Tibial nerve (tissue), 4 donors: ENCODE measurements at regions not wholly inside any gene's neighbourhood (a gene's known extent, or its start where the extent isn't known, plus 50 kb on each side); places are given as distances from the start of the nearest gene placed in this dataset.

Source experiments
- DNase-seq, 2 donors: peaks; one replicate each; pipeline ENCODE4 v3.0.0-alpha.2; 2019; ENCODE audit warnings: low spot score in 2 of 2
- H3K27ac ChIP-seq, 4 donors: fragments of 200-600 bp; sonication (generic) in 3 of 4; one replicate each; pipeline ENCODE4 v1.5.1; 2017 to 2019; ENCODE audit warnings: mild to moderate bottlenecking in 1 of 4
- H3K27me3 ChIP-seq, 2 donors: fragments of 200-600 bp; sonication (generic) in 1 of 2; one replicate each; pipeline versions ENCODE4 v1.5.1 to v1.6.0; 2017 to 2019
- H3K36me3 ChIP-seq, 3 donors: fragments of 200-600 bp; sonication (generic); one replicate each; pipeline ENCODE4 v1.5.1; 2018 to 2019
- H3K4me1 ChIP-seq, 4 donors: fragments of 200-600 bp; sonication (generic) in 3 of 4; one replicate each; pipeline ENCODE4 v1.5.1; 2017 to 2019
- H3K4me3 ChIP-seq, 4 donors: fragments of 200-600 bp; sonication (generic) in 3 of 4; one replicate each; pipeline ENCODE4 v1.5.1; 2017 to 2019; ENCODE audit warnings: mild to moderate bottlenecking in 1 of 4, moderate library complexity in 1 of 4
- H3K9me3 ChIP-seq, 4 donors: fragments of 200-600 bp; sonication (generic) in 3 of 4; one replicate each; pipeline ENCODE4 v1.5.1; 2017 to 2019
- EP300 ChIP-seq, 2 donors: sonication (generic); formaldehyde crosslinking; IDR thresholded peaks; one replicate each; pipeline ENCODE4 v1.6.1; 2017; ENCODE audit warnings: antibody characterized with exemption in 2 of 2, mild to moderate bottlenecking in 1 of 2
- POLR2A ChIP-seq, 2 donors: fragments of 450-650 bp; IDR thresholded peaks; one replicate each; pipeline ENCODE4 v1.6.1; 2017; ENCODE audit warnings: antibody characterized with exemption in 2 of 2, mild to moderate bottlenecking in 2 of 2, moderate library complexity in 2 of 2
- WGBS, 2 donors: methylation state at CpG; one replicate each; pipeline ENCODE4 v1.1.5; 2018; 5-methylcytosine and 5-hydroxymethylcytosine counted together
- TF ChIP-seq, protein P1 (sequence below), 5 experiments: fragments of 200-600 bp in 3 of 5; fragments of 450-650 bp in 2 of 5; sonication (generic) in 3 of 5; IDR thresholded peaks; one replicate each; pipeline ENCODE4 v1.5.1; 2016 to 2019; ENCODE audit warnings: antibody characterized with exemption in 5 of 5, mild to moderate bottlenecking in 3 of 5, moderate library complexity in 2 of 5

DNA sequence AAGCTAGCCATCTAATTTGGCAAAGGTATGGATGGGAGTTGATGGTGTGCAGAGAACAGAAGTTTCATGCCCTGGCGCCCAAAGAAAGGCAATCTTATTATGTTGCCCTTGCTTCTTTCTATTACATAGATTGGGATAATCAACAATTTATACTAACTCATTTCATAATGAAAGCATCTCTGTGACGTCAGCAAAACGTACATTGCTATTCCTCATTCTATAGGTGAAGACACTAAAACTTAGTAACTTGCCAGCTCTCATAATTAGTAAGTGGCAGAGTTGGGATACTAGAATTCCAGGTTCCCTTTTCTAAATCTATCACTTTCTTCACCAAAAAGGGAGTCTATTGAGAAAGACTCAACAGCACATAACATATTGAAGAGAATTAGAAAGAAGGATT is 374.8 kb downstream of the NR2F1-AS1 start:
- no peak for DNase-seq
- H3K4me3 ChIP-seq: no peak overlapping the region
- no peak overlapping the region for H3K27ac ChIP-seq
- H3K36me3 ChIP-seq: no peaks in the 10 kb centered on the region
- TF ChIP-seq EP300 (IDR thresholded peaks at IDR 0.05) (no peak), POLR2A (IDR thresholded peaks at IDR 0.05) (no peak)
- TF ChIP-seq, protein P1, sequence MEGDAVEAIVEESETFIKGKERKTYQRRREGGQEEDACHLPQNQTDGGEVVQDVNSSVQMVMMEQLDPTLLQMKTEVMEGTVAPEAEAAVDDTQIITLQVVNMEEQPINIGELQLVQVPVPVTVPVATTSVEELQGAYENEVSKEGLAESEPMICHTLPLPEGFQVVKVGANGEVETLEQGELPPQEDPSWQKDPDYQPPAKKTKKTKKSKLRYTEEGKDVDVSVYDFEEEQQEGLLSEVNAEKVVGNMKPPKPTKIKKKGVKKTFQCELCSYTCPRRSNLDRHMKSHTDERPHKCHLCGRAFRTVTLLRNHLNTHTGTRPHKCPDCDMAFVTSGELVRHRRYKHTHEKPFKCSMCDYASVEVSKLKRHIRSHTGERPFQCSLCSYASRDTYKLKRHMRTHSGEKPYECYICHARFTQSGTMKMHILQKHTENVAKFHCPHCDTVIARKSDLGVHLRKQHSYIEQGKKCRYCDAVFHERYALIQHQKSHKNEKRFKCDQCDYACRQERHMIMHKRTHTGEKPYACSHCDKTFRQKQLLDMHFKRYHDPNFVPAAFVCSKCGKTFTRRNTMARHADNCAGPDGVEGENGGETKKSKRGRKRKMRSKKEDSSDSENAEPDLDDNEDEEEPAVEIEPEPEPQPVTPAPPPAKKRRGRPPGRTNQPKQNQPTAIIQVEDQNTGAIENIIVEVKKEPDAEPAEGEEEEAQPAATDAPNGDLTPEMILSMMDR (IDR thresholded peaks at IDR 0.05): no peak
- 88 to 96% methylated on average over 3 of the region's 3 CpGs for WGBS, 2 donors
- peaks cover 0 to 4% (median 0%) of the 10 kb centered on the region in 4 donors for H3K4me1 ChIP-seq
- H3K9me3 ChIP-seq: no peaks in the 10 kb centered on the region
- no peaks in the 10 kb centered on the region for H3K27me3 ChIP-seq

DNA sequence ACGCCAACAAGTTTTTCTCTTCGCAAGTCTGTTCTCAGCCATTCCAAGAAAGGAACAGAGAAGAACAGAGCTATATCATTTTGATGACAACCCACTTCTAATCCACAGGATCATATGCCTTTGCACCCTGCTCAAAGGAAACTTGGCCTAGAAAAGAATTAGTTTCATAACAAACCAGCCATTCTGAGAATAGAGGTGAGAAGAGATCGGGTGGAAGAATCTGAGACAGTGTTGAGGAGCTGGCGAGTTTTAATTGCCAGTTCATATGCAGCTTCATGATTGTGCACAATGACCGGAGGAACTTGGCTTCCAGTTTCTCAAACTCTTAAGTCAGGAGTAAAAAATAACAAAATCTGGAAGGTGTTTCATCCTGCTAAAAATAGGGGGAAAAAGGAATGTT is 380.0 kb downstream of the NR2F1-AS1 start:
- no peak for TF ChIP-seq EP300 (IDR thresholded peaks at IDR 0.05)
- no peak for TF ChIP-seq POLR2A (IDR thresholded peaks at IDR 0.05)
- 74 to 76% methylated on average over 5 of the region's 5 CpGs for WGBS, 2 donors
- no peaks in the 10 kb centered on the region for H3K36me3 ChIP-seq
- no peak overlapping the region for H3K4me3 ChIP-seq
- H3K9me3 ChIP-seq: no peaks in the 10 kb centered on the region
- no peaks in the 10 kb centered on the region for H3K27me3 ChIP-seq
- DNase-seq: no peak
- no peak overlapping the region for H3K27ac ChIP-seq
- H3K4me1 ChIP-seq: peaks cover 0 to 12% (median 2%) of the 10 kb centered on the region in 4 donors

DNA sequence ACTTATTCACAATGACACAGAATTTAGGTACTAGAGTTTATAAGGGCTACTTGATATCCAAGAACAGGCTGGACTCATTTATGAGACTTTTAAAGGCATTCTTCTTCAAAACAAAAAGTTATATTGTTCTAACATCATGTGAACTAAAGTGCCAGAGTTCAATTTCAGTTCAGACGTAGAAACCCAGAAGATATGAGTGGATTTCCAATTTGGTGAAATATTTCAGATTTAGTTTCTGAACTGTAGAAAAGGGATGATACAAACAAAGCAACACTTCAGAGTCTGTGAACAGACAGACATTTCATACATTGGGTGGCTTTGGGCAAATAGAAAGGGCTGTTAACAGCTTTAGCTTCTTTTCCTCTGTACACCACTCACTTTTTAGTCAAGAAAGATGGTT is 384.0 kb downstream of the NR2F1-AS1 start:
- TF ChIP-seq, protein P1 (IDR thresholded peaks at IDR 0.05): no peak
- TF ChIP-seq POLR2A (IDR thresholded peaks at IDR 0.05): no peak
- TF ChIP-seq EP300 (IDR thresholded peaks at IDR 0.05): no peak
- no peaks in the 10 kb centered on the region for H3K9me3 ChIP-seq
- peak overlapping the region in 2 of 4 donors; percentile 66 to 75 for H3K27ac ChIP-seq
- DNase-seq: no peak
- no peaks in the 10 kb centered on the region for H3K36me3 ChIP-seq
- H3K27me3 ChIP-seq: no peaks in the 10 kb centered on the region
- H3K4me1 ChIP-seq: peaks cover 0 to 37% (median 12%) of the 10 kb centered on the region in 4 donors
- no peak overlapping the region for H3K4me3 ChIP-seq
- 21 to 37% methylated on average over 1 of the region's 1 CpG for WGBS, 2 donors

DNA sequence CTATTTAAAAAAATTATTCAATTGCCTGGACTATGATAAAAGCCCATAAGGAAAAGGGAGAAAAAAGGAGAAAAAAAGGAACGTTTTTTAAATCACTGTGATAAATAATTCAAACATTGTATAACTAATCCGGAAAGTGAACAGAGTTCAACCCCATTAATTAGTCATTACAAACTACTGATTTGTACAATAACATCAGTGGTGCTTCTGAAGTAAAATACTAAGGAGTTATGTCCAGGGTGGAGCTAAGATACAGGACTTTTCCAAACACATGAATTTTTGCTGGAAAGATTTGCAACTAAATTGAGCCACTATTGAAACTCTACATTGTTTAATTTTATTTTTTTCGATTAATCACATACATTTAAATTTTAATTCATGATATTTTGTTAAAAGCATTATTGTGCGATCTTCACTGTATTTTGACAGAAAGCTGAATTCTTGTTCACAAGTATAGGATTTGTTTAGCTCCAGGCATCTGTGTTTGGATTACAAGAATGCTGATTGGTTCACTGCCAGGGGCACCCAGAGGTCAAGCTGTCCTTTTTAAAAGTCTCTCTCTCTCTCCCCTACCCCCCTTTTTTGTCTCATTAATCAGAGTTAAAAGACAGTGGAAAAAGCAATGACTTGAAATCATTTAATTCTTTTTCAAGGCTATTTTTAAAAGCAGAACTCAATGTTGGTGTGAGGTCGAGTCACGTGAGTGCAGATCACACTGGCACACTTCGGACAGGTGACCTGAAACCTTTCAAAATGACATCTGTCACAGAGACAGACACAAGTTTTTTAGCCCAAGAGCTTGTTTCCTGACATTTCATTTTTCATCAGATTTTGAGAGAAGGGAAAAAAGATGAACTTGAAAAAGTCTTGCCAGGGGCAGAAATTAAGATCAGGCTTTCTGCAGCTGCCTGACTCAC is 387.3 kb downstream of the NR2F1-AS1 start:
- Histone ChIP-seq H3K27ac (peak overlapping the region in 2 of 4 donors; percentile 0 to 30), H3K27me3 (no peaks in the 10 kb centered on the region), H3K9me3 (no peaks in the 10 kb centered on the region), H3K4me3 (no peak overlapping the region), H3K4me1 (peaks cover 0 to 35% (median 10%) of the 10 kb centered on the region in 4 donors), H3K36me3 (no peaks in the 10 kb centered on the region)
- no peak for DNase-seq
- WGBS, 2 donors: 23 to 31% methylated on average over 7 of the region's 7 CpGs
- TF ChIP-seq POLR2A (IDR thresholded peaks at IDR 0.05) (no peak), EP300 (IDR thresholded peaks at IDR 0.05) (no peak)
- TF ChIP-seq, protein P1 (IDR thresholded peaks at IDR 0.05): no peak

DNA sequence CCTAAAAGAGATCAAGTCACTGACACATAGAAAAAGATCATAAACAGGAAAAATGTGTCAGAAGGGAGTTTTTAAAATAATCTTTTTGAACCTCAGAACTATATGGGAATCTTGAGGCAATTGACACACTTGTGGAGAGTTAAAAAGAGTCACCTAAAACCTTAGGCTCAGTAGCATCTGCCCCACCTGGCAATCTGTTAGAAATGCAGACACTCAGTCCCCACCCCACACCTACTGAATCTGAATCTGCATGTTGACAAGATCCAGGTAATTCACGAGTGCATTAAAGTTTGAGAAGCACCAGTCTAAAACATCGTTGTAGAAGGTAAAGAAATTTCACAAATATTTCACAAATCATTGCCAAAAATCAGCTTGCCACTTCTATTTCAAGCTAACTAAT is 388.3 kb downstream of the NR2F1-AS1 start:
- no peak for DNase-seq
- Histone ChIP-seq H3K27me3 (no peaks in the 10 kb centered on the region), H3K36me3 (no peaks in the 10 kb centered on the region), H3K4me3 (no peak overlapping the region), H3K4me1 (peaks cover 0 to 35% (median 10%) of the 10 kb centered on the region in 4 donors), H3K9me3 (no peaks in the 10 kb centered on the region), H3K27ac (peak overlapping the region in 1 of 4 donors; percentile 30)
- WGBS, 2 donors: 63 to 71% methylated on average over 2 of the region's 2 CpGs
- TF ChIP-seq, protein P1 (IDR thresholded peaks at IDR 0.05): no peak
